ENCODE measurements at regions not wholly inside any gene's neighbourhood (a gene's known extent, or its start where the extent isn't known, plus 50 kb on each side); places are given as distances from the start of the nearest gene placed in this dataset.
"Not testable (repeated sequence)": the region's sequence is repeated elsewhere in the genome, so short reads cannot be mapped to it uniquely, and the experiment has no call there.

GRCh38 chr3:127438951-127439350 lies 151.1 kb upstream of the PRR20G start:
- Histone ChIP-seq H3K4me1 (no peaks in the 10 kb centered on the region), H3K27ac (no peak overlapping the region), H3K4me3 (no peak overlapping the region), H3K9me3 (no peaks in the 10 kb centered on the region), H3K36me3 (no peaks in the 10 kb centered on the region), H3K27me3 (no peaks in the 10 kb centered on the region)
- WGBS, 2 donors (ENCODE audit: low coverage in 1 of 2), result 75% methylated on average over 3 of the region's 3 CpGs; no CpG with 5 or more reads in 1 of the 2 donors
- no peak for ATAC-seq
- TF ChIP-seq CTCF (IDR thresholded peaks at IDR 0.05) (no peak), EP300 (IDR thresholded peaks at IDR 0.05) (no peak), POLR2AphosphoS5 (IDR thresholded peaks at IDR 0.05) (no peak), POLR2A (IDR thresholded peaks at IDR 0.05) (no peak)

- no peak for ATAC-seq
- H3K4me1 ChIP-seq, result no peaks in the 10 kb centered on the region
- 80 to 88% methylated on average over 3 to 4 of the region's 4 CpGs for WGBS, 2 donors (ENCODE audit: low coverage in 1 of 2)
- no peaks in the 10 kb centered on the region for H3K27me3 ChIP-seq
- H3K36me3 ChIP-seq, result no peaks in the 10 kb centered on the region
- no peak overlapping the region for H3K4me3 ChIP-seq
- TF ChIP-seq POLR2A (IDR thresholded peaks at IDR 0.05) (no peak), POLR2AphosphoS5 (IDR thresholded peaks at IDR 0.05) (no peak), CTCF (IDR thresholded peaks at IDR 0.05) (no peak), EP300 (IDR thresholded peaks at IDR 0.05) (no peak)
- H3K9me3 ChIP-seq, result no peaks in the 10 kb centered on the region
- no peak overlapping the region for H3K27ac ChIP-seq
Observed at GRCh38 chr3:127438371-127438770, 150.5 kb upstream of the PRR20G start.

- H3K36me3 ChIP-seq, H3K4me3 ChIP-seq, ATAC-seq, H3K4me1 ChIP-seq, H3K27ac ChIP-seq, H3K9me3 ChIP-seq: not testable (repeated sequence)
- WGBS, 2 donors (ENCODE audit: low coverage in 1 of 2), result 94% methylated on average over 2 of the region's 2 CpGs; no CpG with 5 or more reads in 1 of the 2 donors
- peaks cover 18% of the 10 kb centered on the region for H3K27me3 ChIP-seq
Observed at GRCh38 chr3:127435299-127435698, 147.5 kb upstream of the PRR20G start.

- Histone ChIP-seq H3K4me1 (peaks cover 0 to 8% (median 0%) of the 10 kb centered on the region in 3 donors), H3K27me3 (peaks cover 54% of the 10 kb centered on the region), H3K36me3 (no peaks in the 10 kb centered on the region), H3K9me3 (no peaks in the 10 kb centered on the region), H3K4me3 (no peak overlapping the region), H3K27ac (no peak overlapping the region)
- ATAC-seq, result no peak
- TF ChIP-seq CTCF (IDR thresholded peaks at IDR 0.05) (no peak), POLR2A (IDR thresholded peaks at IDR 0.05) (no peak), POLR2AphosphoS5 (IDR thresholded peaks at IDR 0.05) (no peak), EP300 (IDR thresholded peaks at IDR 0.05) (no peak)
- WGBS, 2 donors (ENCODE audit: low coverage in 1 of 2), result 41 to 42% methylated on average over 4 to 6 of the region's 6 CpGs
Observed at GRCh38 chr3:127431066-127431465, 143.2 kb upstream of the PRR20G start.

DNA sequence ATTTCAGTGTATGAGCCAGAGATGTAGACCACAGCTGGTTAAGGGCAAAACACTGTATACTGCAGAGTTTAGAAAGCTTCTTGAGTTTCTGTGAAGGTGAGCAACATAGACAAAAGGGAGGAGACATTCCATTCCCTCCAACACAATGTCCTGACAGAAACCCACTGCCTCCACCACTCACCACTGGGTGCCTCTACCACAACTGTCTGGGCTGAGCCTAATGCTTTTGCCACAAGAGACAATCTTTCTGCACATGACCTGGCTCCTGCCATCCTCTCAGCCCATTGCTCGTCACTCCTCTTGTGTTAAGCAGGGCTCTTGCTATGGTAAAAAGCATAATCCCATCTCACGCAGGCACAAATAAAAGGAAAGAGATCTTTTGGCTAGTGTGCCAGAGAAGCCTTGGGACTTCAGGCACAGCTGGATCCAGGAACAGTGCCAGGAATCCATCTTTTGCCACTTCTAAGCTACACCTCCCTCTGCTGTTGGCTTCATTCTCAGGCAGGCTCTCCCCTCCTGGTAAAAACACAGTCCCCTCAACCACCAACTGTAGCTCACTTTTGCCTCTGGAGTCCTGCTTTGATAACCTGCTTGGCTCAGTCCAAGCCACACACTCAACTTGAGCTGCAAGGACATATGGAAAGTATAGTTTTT lies 140.6 kb upstream of the PRR20G start:
- no peak for ATAC-seq
- Histone ChIP-seq H3K36me3 (no peaks in the 10 kb centered on the region), H3K4me3 (no peak overlapping the region), H3K9me3 (no peaks in the 10 kb centered on the region), H3K27me3 (peaks cover 80% of the 10 kb centered on the region), H3K4me1 (peaks cover 0 to 8% (median 0%) of the 10 kb centered on the region in 3 donors), H3K27ac (no peak overlapping the region)
- 72 to 76% methylated on average over 2 of the region's 2 CpGs for WGBS, 2 donors (ENCODE audit: low coverage in 1 of 2)
- TF ChIP-seq CTCF (IDR thresholded peaks at IDR 0.05), result no peak
- TF ChIP-seq POLR2AphosphoS5 (IDR thresholded peaks at IDR 0.05), result no peak
- no peak for TF ChIP-seq EP300 (IDR thresholded peaks at IDR 0.05)
- TF ChIP-seq POLR2A (IDR thresholded peaks at IDR 0.05), result no peak

All from gastroesophageal sphincter (tissue), 4 donors.